ENCODE measurements at regions not wholly inside any gene's neighbourhood (a gene's known extent, or its start where the extent isn't known, plus 50 kb on each side); places are given as distances from the start of the nearest gene placed in this dataset.

- no peak for DNase-seq (ENCODE audit: low spot score)
- Histone ChIP-seq H3K9me3 (ENCODE audit: low read depth) (no peaks in the 10 kb centered on the region), H3K79me2 (no peaks in the 10 kb centered on the region), H2AFZ (no peak overlapping the region), H3K4me3 (no peak overlapping the region), H3K36me3 (replicated peaks; ENCODE audit: insufficient read depth, low read depth) (no peaks in the 10 kb centered on the region), H3K4me2 (no peak overlapping the region), H4K20me1 (ENCODE audit: insufficient read depth, poor library complexity, severe bottlenecking) (no peaks in the 10 kb centered on the region), H3K27ac (no peak overlapping the region), H3K9me2 (replicated peaks; ENCODE audit: insufficient read depth) (no peaks in the 10 kb centered on the region), H3K4me1 (ENCODE audit: insufficient read depth) (no peaks in the 10 kb centered on the region), H3K27me3 (no peaks in the 10 kb centered on the region)
- WGBS (ENCODE audit: low lambda C conversion rate, missing lambda C conversion rate): 34% methylated on average over 3 of the region's 3 CpGs
- TF ChIP-seq CTCF (IDR thresholded peaks at IDR 0.05; ENCODE audit: poor library complexity) (no peak), EZH2 (IDR thresholded peaks at IDR 0.05; ENCODE audit: borderline replicate concordance) (no peak), EZH2phosphoT487 (IDR thresholded peaks at IDR 0.05; ENCODE audit: low read depth, severe bottlenecking, unreplicated experiment) (no peak)
These were observed 77.7 kb downstream of the CRYGS start for GRCh38 chr3:186466391-186466974.

DNA sequence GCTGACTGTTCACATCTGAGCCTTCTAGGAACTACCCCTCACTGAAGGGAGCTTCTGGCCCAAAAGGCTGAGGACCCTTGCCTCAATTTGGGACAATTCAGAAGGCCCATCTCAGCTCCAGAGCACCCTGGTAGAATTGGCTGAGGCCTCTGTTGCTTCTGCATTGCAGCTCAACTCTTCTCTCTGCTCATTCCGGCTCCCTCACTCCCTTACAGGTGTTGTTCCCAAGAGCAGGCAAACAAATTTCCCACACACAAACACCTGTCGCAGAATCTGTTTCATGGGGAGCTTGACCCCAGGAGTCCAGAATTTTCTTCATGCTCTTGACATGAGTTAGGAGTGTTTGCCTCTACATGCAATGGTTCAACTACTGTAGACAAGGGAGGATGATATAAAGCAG, 78.7 kb downstream of the CRYGS start:
- TF ChIP-seq CTCF (IDR thresholded peaks at IDR 0.05; ENCODE audit: poor library complexity) (no peak), EZH2 (IDR thresholded peaks at IDR 0.05; ENCODE audit: borderline replicate concordance) (no peak), EZH2phosphoT487 (IDR thresholded peaks at IDR 0.05; ENCODE audit: low read depth, severe bottlenecking, unreplicated experiment) (no peak)
- Histone ChIP-seq H3K36me3 (replicated peaks; ENCODE audit: insufficient read depth, low read depth) (no peaks in the 10 kb centered on the region), H3K27ac (no peak overlapping the region), H3K9me2 (replicated peaks; ENCODE audit: insufficient read depth) (no peaks in the 10 kb centered on the region), H3K4me2 (no peak overlapping the region), H3K4me1 (ENCODE audit: insufficient read depth) (no peaks in the 10 kb centered on the region), H3K9me3 (ENCODE audit: low read depth) (no peaks in the 10 kb centered on the region), H2AFZ (no peak overlapping the region), H3K4me3 (no peak overlapping the region), H4K20me1 (ENCODE audit: insufficient read depth, poor library complexity, severe bottlenecking) (no peaks in the 10 kb centered on the region), H3K27me3 (no peaks in the 10 kb centered on the region), H3K79me2 (no peaks in the 10 kb centered on the region)
- 100% methylated on average over 2 of the region's 2 CpGs for WGBS (ENCODE audit: low lambda C conversion rate, missing lambda C conversion rate)
- DNase-seq (ENCODE audit: low spot score): no peak

DNA sequence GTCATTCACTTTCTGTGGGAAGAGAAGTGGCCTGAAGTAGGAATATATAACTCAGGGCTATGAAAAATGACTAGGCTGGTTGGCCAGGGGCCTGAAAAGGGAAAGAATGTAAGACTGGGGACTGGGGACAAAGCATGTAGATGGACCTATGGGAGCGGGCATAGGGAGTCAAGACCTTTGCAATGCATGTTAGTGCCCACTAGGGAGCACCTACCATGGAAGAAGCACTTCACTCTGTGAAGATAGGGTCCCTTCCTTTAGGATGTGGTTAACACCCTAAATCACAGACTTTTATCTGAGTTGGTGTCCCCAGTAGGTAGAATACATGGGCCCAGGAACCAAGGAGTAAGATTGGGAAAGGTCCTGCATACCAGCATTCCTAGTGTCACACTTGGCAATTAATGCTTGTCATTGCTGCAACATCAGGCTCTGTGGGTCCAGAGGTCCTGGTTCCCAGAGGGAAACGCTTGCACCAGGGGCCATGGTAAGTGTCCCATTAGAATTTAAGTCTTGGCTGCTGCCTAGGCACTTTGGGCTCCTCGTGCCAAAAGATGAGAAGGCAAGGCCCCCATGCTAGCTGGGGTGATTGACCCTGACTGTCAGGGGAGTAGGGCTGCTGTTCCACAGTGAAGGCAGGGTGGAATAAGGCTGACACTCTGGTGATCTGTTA, 79.6 kb downstream of the CRYGS start:
- Histone ChIP-seq H3K79me2 (no peaks in the 10 kb centered on the region), H2AFZ (no peak overlapping the region), H4K20me1 (ENCODE audit: insufficient read depth, poor library complexity, severe bottlenecking) (no peaks in the 10 kb centered on the region), H3K4me2 (no peak overlapping the region), H3K4me1 (ENCODE audit: insufficient read depth) (no peaks in the 10 kb centered on the region), H3K36me3 (replicated peaks; ENCODE audit: insufficient read depth, low read depth) (no peaks in the 10 kb centered on the region), H3K9me3 (ENCODE audit: low read depth) (no peaks in the 10 kb centered on the region), H3K27ac (no peak overlapping the region), H3K9me2 (replicated peaks; ENCODE audit: insufficient read depth) (no peaks in the 10 kb centered on the region), H3K4me3 (no peak overlapping the region), H3K27me3 (peaks cover 5% of the 10 kb centered on the region)
- TF ChIP-seq CTCF (IDR thresholded peaks at IDR 0.05; ENCODE audit: poor library complexity) (no peak), EZH2phosphoT487 (IDR thresholded peaks at IDR 0.05; ENCODE audit: low read depth, severe bottlenecking, unreplicated experiment) (no peak), EZH2 (IDR thresholded peaks at IDR 0.05; ENCODE audit: borderline replicate concordance) (no peak)
- no peak for DNase-seq (ENCODE audit: low spot score)
- 81% methylated on average over 3 of the region's 3 CpGs for WGBS (ENCODE audit: low lambda C conversion rate, missing lambda C conversion rate)

Measured in hepatocyte (in vitro differentiated cells).